Thoracic aorta (tissue), 2 donors: ENCODE measurements at regions not wholly inside any gene's neighbourhood (a gene's known extent, or its start where the extent isn't known, plus 50 kb on each side); places are given as distances from the start of the nearest gene placed in this dataset.

Experiments
- ATAC-seq: fragments of 150-250 bp; one replicate; pipeline ENCODE4 v1.8.0; 2017; ENCODE audit warnings: low read depth; ENCODE audit not compliant: insufficient number of reproducible peaks, low FRiP score
- DNase-seq: peaks from one replicate; pipeline ENCODE4 v3.0.0-alpha.2; 2020; ENCODE audit warnings: low spot score
- H3K27ac ChIP-seq, 2 donors: fragments of 200-600 bp; sonication (generic); 1 replicate in 1 of 2; 2 replicates in 1 of 2; pipeline ENCODE4 v1.5.1; 2016; ENCODE audit warnings: mild to moderate bottlenecking in 2 of 2, moderate library complexity in 2 of 2
- H3K27me3 ChIP-seq: fragments of 200-600 bp; sonication (generic); replicated peaks from 2 replicates; pipeline ENCODE4 v1.6.0; 2016; ENCODE audit warnings: mild to moderate bottlenecking; ENCODE audit not compliant: insufficient read depth
- H3K36me3 ChIP-seq: fragments of 200-600 bp; sonication (generic); one replicate; pipeline ENCODE4 v1.5.1; 2016
- H3K4me1 ChIP-seq, 2 donors: fragments of 200-600 bp; sonication (generic); 1 replicate in 1 of 2; 2 replicates in 1 of 2; pipeline versions ENCODE4 v1.5.1 to v1.6.0; 2016; ENCODE audit warnings: low read depth in 2 of 2, mild to moderate bottlenecking in 1 of 2; ENCODE audit not compliant: control insufficient read depth in 1 of 2
- H3K4me3 ChIP-seq: fragments of 200-600 bp; sonication (generic); 2 replicates; pipeline ENCODE4 v1.5.1; 2016; ENCODE audit warnings: mild to moderate bottlenecking
- H3K9me3 ChIP-seq: fragments of 200-600 bp; sonication (generic); 2 replicates; pipeline ENCODE4 v1.5.1; 2016
- CTCF ChIP-seq: fragments of 200-600 bp; sonication (generic); IDR thresholded peaks from one replicate; pipeline ENCODE4 v1.5.1; 2019; ENCODE audit warnings: antibody characterized with exemption

DNA sequence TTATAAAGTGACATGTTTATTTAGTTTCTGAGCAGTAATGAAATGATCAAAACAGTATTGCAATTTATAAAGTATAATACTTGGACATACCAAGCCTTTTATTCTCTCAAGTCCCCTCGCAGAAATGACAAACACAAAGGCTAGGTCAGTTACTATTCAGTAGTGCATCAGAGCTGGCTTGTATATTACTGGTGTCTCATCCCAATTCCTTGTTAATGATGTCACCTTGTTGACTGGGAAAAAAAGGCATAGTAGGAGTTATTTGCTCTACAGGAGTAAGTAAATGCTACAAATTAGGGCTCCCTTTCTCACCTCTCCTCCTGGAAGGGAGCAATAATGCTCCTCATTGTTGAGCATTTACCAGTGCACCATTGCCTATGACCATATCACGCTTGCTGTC is 317.6 kb downstream of the CHL1 start:
- Histone ChIP-seq H3K27ac (no peak overlapping the region), H3K27me3 (no peaks in the 10 kb centered on the region), H3K4me3 (no peak overlapping the region), H3K9me3 (no peaks in the 10 kb centered on the region), H3K36me3 (no peaks in the 10 kb centered on the region), H3K4me1 (no peaks in the 10 kb centered on the region)
- no peak for ATAC-seq
- DNase-seq: no peak
- no peak for TF ChIP-seq CTCF

DNA sequence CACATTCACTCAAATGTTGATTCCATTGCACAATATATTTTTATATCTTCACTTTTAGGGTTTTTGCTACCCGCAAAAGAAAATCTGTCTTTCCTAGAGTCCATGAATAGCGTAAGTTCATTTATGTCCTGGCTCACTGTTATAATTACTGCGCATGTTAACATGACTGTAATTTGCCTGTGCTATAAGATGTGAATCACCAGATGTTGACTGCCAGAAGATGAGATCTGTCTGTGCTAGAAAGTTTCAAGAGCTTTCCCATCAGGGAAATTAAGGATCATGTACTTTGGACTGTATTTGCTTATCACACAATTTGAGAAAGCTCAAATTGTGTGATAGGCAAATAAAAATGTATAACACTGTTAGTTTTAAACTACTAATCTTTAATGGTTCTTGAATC is 322.5 kb downstream of the CHL1 start:
- Histone ChIP-seq H3K4me3 (no peak overlapping the region), H3K27ac (no peak overlapping the region), H3K4me1 (no peaks in the 10 kb centered on the region), H3K27me3 (no peaks in the 10 kb centered on the region), H3K36me3 (no peaks in the 10 kb centered on the region), H3K9me3 (no peaks in the 10 kb centered on the region)
- ATAC-seq (no peak), DNase-seq (no peak)
- no peak for TF ChIP-seq CTCF

GRCh38 chr3:522888-523287 is 326.3 kb downstream of the CHL1 start:
- DNase-seq (no peak), ATAC-seq (no peak)
- Histone ChIP-seq H3K27ac (no peak overlapping the region), H3K9me3 (no peaks in the 10 kb centered on the region), H3K4me3 (no peak overlapping the region), H3K4me1 (no peaks in the 10 kb centered on the region), H3K27me3 (no peaks in the 10 kb centered on the region), H3K36me3 (no peaks in the 10 kb centered on the region)
- TF ChIP-seq CTCF: no peak

DNA sequence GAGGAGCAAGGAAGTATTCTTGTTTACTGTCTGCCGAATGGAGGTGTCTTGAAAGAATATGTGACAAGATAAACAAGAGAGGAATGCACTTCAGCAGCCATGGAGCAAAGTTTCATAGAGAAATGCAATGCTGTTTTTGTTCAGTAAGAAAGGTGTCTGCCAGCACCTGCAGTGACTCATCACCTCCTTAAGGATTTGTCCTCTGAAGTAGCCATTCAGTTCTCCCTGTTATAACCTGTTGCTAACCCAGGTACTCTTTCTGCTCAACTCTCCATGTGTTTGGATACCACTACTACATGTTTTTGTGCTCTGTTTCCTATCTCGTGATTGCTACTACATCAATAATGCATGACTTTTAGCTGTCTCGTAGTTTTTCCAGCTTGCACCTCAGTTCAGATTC is 328.9 kb downstream of the CHL1 start:
- DNase-seq (no peak), ATAC-seq (no peak)
- Histone ChIP-seq H3K4me3 (no peak overlapping the region), H3K4me1 (no peaks in the 10 kb centered on the region), H3K27me3 (no peaks in the 10 kb centered on the region), H3K27ac (no peak overlapping the region), H3K9me3 (no peaks in the 10 kb centered on the region), H3K36me3 (no peaks in the 10 kb centered on the region)
- no peak for TF ChIP-seq CTCF

DNA sequence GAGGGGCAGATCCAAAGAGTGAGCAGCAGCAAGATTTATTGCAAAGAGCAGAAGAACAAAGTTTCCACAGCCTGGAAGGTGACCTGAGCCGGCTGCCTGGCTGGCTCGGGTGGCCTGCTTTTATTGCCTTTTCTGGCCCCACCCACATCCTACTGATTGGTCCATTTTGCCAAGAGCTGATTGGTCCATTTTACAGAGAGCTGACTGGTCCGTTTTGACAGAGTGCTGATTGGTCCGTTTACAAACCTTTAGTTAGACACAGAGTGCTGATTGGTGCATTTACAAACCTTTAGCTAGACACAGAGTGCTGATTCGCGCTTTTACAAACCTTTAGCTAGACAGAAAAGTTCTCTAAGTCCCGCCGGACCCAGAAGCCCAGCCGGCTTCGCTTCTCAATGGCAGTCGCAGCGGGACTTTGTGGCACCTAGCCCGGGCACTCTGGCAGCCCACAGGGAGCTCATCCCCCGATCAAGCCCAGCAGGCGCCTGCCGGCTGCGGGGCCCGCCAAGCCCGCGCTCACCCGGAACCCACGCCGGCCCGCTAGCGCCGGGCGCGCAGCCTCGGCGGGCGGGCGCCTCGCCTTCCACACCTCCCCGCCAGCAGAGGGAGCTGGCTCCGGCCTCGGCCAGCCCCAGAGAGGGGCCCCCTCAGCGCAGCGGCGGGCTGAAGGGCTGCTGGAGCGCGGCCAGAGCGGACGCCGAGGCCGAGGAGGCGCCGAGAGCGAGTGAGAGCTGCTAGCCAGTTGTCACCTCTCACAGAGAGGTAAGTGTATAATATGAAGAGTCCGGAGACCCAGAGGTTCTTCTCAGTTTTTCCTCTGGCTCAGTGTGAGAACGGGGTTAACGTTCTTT is 339.2 kb downstream of the CHL1 start:
- H3K27me3 ChIP-seq: no peaks in the 10 kb centered on the region
- H3K4me3 ChIP-seq: peak overlapping the region; percentile 77
- ATAC-seq (peak; percentile 59), DNase-seq (no peak)
- H3K27ac ChIP-seq: peak overlapping the region; percentile 26 to 58
- H3K9me3 ChIP-seq: no peaks in the 10 kb centered on the region
- H3K36me3 ChIP-seq: no peaks in the 10 kb centered on the region
- peak; percentile 28 for TF ChIP-seq CTCF
- H3K4me1 ChIP-seq: no peaks in the 10 kb centered on the region
